ENCODE measurements at regions not wholly inside any gene's neighbourhood (a gene's known extent, or its start where the extent isn't known, plus 50 kb on each side); places are given as distances from the start of the nearest gene placed in this dataset.
A peak's percentile ranks its signal among the peaks of the same experiment; 100 is the strongest.
"Not testable (repeated sequence)": the region's sequence is repeated elsewhere in the genome, so short reads cannot be mapped to it uniquely, and the experiment has no call there.

DNA sequence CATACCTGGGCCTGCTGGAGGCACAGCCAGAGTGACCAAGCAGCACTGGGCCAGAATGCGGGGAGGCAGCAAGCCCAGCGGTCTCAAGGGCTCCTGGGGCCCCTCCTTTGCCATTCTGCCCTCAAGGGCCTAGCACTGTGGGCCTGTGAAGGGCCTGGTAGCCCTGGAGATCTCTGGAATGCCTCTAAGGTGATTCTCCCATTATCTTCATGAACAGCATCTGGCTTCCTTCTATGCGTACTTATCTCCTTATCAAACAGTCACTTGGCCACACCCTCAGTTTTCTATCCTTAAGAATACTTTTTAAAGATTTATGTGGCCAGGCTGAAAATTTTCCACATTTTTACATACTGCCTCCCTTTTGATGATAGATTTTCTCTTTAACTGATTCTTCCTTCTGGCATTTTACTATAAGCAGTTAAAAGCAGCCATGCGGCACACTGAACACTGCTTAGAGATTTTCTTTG lies 67.5 kb upstream of the CCNY start:
- Histone ChIP-seq H3K4me3 (ENCODE audit: low read length in 3 of 3) (no peak overlapping the region), H3K9me3 (ENCODE audit: control insufficient read depth in 2 of 3, insufficient read depth in 1 of 3, low read length in 3 of 3) (no peaks in the 10 kb centered on the region), H3K36me3 (ENCODE audit: control insufficient read depth in 2 of 3, insufficient read depth in 3 of 3, low read length in 3 of 3) (no peaks in the 10 kb centered on the region), H3K27me3 (ENCODE audit: control insufficient read depth, insufficient read depth, low read length) (no peaks in the 10 kb centered on the region), H3K4me1 (ENCODE audit: control insufficient read depth in 2 of 3, insufficient read depth in 2 of 3, low read depth in 1 of 3, low read length in 3 of 3) (peaks cover 0 to 11% (median 10%) of the 10 kb centered on the region in 3 donors), H3K9ac (ENCODE audit: low read length in 3 of 3) (no peak overlapping the region), H3K27ac (ENCODE audit: low read depth in 2 of 2, low read length in 2 of 2) (no peak overlapping the region)
- TF ChIP-seq, protein P1, sequence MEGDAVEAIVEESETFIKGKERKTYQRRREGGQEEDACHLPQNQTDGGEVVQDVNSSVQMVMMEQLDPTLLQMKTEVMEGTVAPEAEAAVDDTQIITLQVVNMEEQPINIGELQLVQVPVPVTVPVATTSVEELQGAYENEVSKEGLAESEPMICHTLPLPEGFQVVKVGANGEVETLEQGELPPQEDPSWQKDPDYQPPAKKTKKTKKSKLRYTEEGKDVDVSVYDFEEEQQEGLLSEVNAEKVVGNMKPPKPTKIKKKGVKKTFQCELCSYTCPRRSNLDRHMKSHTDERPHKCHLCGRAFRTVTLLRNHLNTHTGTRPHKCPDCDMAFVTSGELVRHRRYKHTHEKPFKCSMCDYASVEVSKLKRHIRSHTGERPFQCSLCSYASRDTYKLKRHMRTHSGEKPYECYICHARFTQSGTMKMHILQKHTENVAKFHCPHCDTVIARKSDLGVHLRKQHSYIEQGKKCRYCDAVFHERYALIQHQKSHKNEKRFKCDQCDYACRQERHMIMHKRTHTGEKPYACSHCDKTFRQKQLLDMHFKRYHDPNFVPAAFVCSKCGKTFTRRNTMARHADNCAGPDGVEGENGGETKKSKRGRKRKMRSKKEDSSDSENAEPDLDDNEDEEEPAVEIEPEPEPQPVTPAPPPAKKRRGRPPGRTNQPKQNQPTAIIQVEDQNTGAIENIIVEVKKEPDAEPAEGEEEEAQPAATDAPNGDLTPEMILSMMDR (IDR thresholded peaks at IDR 0.05; ENCODE audit: borderline replicate concordance, extremely low read depth, insufficient read depth) = no peak
- FAIRE-seq (no peak), DNase-seq (peak in 2 of 5 donors; percentile 41)
- intact Hi-C loops (cut with DNase I) = no loop called here

GRCh38 chr10:35270100-35270499 lies 66.2 kb upstream of the CCNY start:
- Histone ChIP-seq H3K9ac (ENCODE audit: low read length in 3 of 3) (no peak overlapping the region), H3K9me3 (ENCODE audit: control insufficient read depth in 2 of 3, insufficient read depth in 1 of 3, low read length in 3 of 3) (no peaks in the 10 kb centered on the region), H3K27ac (ENCODE audit: low read depth in 2 of 2, low read length in 2 of 2) (no peak overlapping the region), H3K4me3 (ENCODE audit: low read length in 3 of 3) (no peak overlapping the region), H3K27me3 (ENCODE audit: control insufficient read depth, insufficient read depth, low read length) (no peaks in the 10 kb centered on the region), H3K4me1 (ENCODE audit: control insufficient read depth in 2 of 3, insufficient read depth in 2 of 3, low read depth in 1 of 3, low read length in 3 of 3) (peaks cover 0 to 11% (median 10%) of the 10 kb centered on the region in 3 donors), H3K36me3 (ENCODE audit: control insufficient read depth in 2 of 3, insufficient read depth in 3 of 3, low read length in 3 of 3) (no peaks in the 10 kb centered on the region)
- no peak for FAIRE-seq
- TF ChIP-seq, protein P1 (IDR thresholded peaks at IDR 0.05; ENCODE audit: borderline replicate concordance, extremely low read depth, insufficient read depth) = no peak
- intact Hi-C loops (cut with DNase I) = no loop called here
- DNase-seq = no peak

- TF ChIP-seq, protein P1 (IDR thresholded peaks at IDR 0.05; ENCODE audit: borderline replicate concordance, extremely low read depth, insufficient read depth) = no peak
- peak in 4 of 5 donors; percentile 26 to 44 (median 37) for DNase-seq
- no peak overlapping the region for H3K27ac ChIP-seq (ENCODE audit: low read depth in 2 of 2, low read length in 2 of 2)
- no peaks in the 10 kb centered on the region for H3K36me3 ChIP-seq (ENCODE audit: control insufficient read depth in 2 of 3, insufficient read depth in 3 of 3, low read length in 3 of 3)
- H3K27me3 ChIP-seq (ENCODE audit: control insufficient read depth, insufficient read depth, low read length) = no peaks in the 10 kb centered on the region
- H3K4me1 ChIP-seq (ENCODE audit: control insufficient read depth in 2 of 3, insufficient read depth in 2 of 3, low read depth in 1 of 3, low read length in 3 of 3) = peaks cover 0 to 11% (median 10%) of the 10 kb centered on the region in 3 donors
- no peak overlapping the region for H3K4me3 ChIP-seq (ENCODE audit: low read length in 3 of 3)
- H3K9me3 ChIP-seq (ENCODE audit: control insufficient read depth in 2 of 3, insufficient read depth in 1 of 3, low read length in 3 of 3) = no peaks in the 10 kb centered on the region
- no peak overlapping the region for H3K9ac ChIP-seq (ENCODE audit: low read length in 3 of 3)
- intact Hi-C loops (cut with DNase I) = no loop called here
- no peak for FAIRE-seq
Observed at GRCh38 chr10:35271086-35271858, 65.0 kb upstream of the CCNY start.

- H3K27ac ChIP-seq (ENCODE audit: low read depth in 2 of 2, low read length in 2 of 2); H3K9ac ChIP-seq (ENCODE audit: low read length in 3 of 3); intact Hi-C loops (cut with DNase I); H3K9me3 ChIP-seq (ENCODE audit: control insufficient read depth in 2 of 3, insufficient read depth in 1 of 3, low read length in 3 of 3); FAIRE-seq; H3K36me3 ChIP-seq (ENCODE audit: control insufficient read depth in 2 of 3, insufficient read depth in 3 of 3, low read length in 3 of 3); H3K4me3 ChIP-seq (ENCODE audit: low read length in 3 of 3); H3K27me3 ChIP-seq (ENCODE audit: control insufficient read depth, insufficient read depth, low read length): not testable (repeated sequence)
- peaks cover 0 to 11% (median 10%) of the 10 kb centered on the region in 3 donors for H3K4me1 ChIP-seq (ENCODE audit: control insufficient read depth in 2 of 3, insufficient read depth in 2 of 3, low read depth in 1 of 3, low read length in 3 of 3)
- DNase-seq = peak in 2 of 5 donors; percentile 38 to 43
Observed at GRCh38 chr10:35271859-35272165, 64.5 kb upstream of the CCNY start.

DNA sequence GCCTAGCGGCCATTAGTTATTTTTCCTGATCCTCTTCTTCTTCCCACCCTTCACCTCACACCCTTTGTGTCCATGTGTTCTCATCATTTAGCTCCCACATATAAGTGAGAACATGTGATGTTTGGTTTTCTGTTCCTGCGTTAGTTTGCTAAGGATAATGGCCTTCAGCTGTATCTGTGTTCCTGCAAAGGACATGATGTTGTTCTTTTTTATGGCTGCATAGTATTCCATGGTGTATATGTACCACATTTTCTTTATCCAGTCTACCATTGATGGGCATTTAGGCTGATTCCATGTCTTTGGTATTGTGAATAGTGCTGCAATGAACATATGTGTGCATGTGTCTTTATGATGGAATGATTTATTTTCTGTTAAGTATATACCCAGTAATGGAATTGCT lies 63.9 kb upstream of the CCNY start:
- DNase-seq; H3K9ac ChIP-seq (ENCODE audit: low read length in 3 of 3); FAIRE-seq; H3K36me3 ChIP-seq (ENCODE audit: control insufficient read depth in 2 of 3, insufficient read depth in 3 of 3, low read length in 3 of 3); intact Hi-C loops (cut with DNase I); H3K27me3 ChIP-seq (ENCODE audit: control insufficient read depth, insufficient read depth, low read length); H3K27ac ChIP-seq (ENCODE audit: low read depth in 2 of 2, low read length in 2 of 2); H3K4me3 ChIP-seq (ENCODE audit: low read length in 3 of 3); H3K9me3 ChIP-seq (ENCODE audit: control insufficient read depth in 2 of 3, insufficient read depth in 1 of 3, low read length in 3 of 3): not testable (repeated sequence)
- peaks cover 0 to 10% (median 6%) of the 10 kb centered on the region in 3 donors for H3K4me1 ChIP-seq (ENCODE audit: control insufficient read depth in 2 of 3, insufficient read depth in 2 of 3, low read depth in 1 of 3, low read length in 3 of 3)

DNA sequence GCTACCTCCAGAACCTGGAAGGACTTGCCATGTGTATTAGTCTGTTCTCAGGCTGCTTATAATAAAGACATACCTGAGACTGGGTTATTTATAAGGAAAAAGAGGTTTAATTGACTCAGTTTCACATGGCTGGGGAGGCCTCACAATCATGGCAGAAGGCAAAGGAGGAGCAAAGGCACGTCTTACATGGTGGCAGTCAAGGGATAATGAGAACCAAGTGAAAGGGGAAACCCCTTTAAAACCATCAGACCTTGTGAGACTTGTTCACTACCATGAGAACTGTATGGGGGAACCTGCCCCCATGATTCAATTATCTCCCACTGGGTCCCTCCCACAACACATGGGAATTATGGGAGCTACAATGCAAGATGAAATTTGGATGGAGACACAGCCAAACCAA lies 62.3 kb upstream of the CCNY start:
- H3K4me1 ChIP-seq (ENCODE audit: control insufficient read depth in 2 of 3, insufficient read depth in 2 of 3, low read depth in 1 of 3, low read length in 3 of 3); H3K36me3 ChIP-seq (ENCODE audit: control insufficient read depth in 2 of 3, insufficient read depth in 3 of 3, low read length in 3 of 3); intact Hi-C loops (cut with DNase I); DNase-seq; FAIRE-seq; H3K27ac ChIP-seq (ENCODE audit: low read depth in 2 of 2, low read length in 2 of 2); H3K27me3 ChIP-seq (ENCODE audit: control insufficient read depth, insufficient read depth, low read length); H3K9me3 ChIP-seq (ENCODE audit: control insufficient read depth in 2 of 3, insufficient read depth in 1 of 3, low read length in 3 of 3); H3K9ac ChIP-seq (ENCODE audit: low read length in 3 of 3); H3K4me3 ChIP-seq (ENCODE audit: low read length in 3 of 3): not testable (repeated sequence)

Data from kidney (tissue), 13 donors.